Parathyroid adenoma (tissue), 2 donors: ENCODE measurements at regions not wholly inside any gene's neighbourhood (a gene's known extent, or its start where the extent isn't known, plus 50 kb on each side); places are given as distances from the start of the nearest gene placed in this dataset.
"Not testable (repeated sequence)": the region's sequence is repeated elsewhere in the genome, so short reads cannot be mapped to it uniquely, and the experiment has no call there.

Experiments
- H2AFZ ChIP-seq: fragments of 300-600 bp; sonication (generic); one replicate; pipeline ENCODE4 v1.7.0; 2017; ENCODE audit warnings: antibody characterized with exemption, mild to moderate bottlenecking
- H3K27ac ChIP-seq: fragments of 300-600 bp; sonication (generic); one replicate; pipeline ENCODE4 v1.7.0; 2017
- H3K27me3 ChIP-seq: fragments of 300-600 bp; sonication (generic); one replicate; pipeline ENCODE4 v1.7.0; 2017; ENCODE audit warnings: low read length; ENCODE audit not compliant: control insufficient read depth, insufficient read depth
- H3K36me3 ChIP-seq: fragments of 300-600 bp; sonication (generic); one replicate; pipeline ENCODE4 v1.7.0; 2017; ENCODE audit warnings: low read length; ENCODE audit not compliant: control insufficient read depth, insufficient read depth
- H3K4me1 ChIP-seq: fragments of 300-600 bp; sonication (generic); one replicate; pipeline ENCODE4 v1.7.0; 2017; ENCODE audit warnings: control low read depth
- H3K4me2 ChIP-seq: fragments of 300-600 bp; sonication (generic); one replicate; pipeline ENCODE4 v1.7.0; 2017; ENCODE audit warnings: low read length
- H3K4me3 ChIP-seq: fragments of 300-600 bp; sonication (generic); one replicate; pipeline ENCODE4 v1.7.0; 2017; ENCODE audit warnings: low read depth, low read length
- H3K79me2 ChIP-seq: fragments of 300-600 bp; sonication (generic); one replicate; pipeline ENCODE4 v1.7.0; 2017; ENCODE audit warnings: control low read depth
- H3K9ac ChIP-seq: fragments of 300-600 bp; sonication (generic); one replicate; pipeline ENCODE4 v1.7.0; 2017; ENCODE audit warnings: mild to moderate bottlenecking
- H3K9me3 ChIP-seq: fragments of 300-600 bp; sonication (generic); one replicate; pipeline ENCODE4 v1.7.0; 2017; ENCODE audit warnings: low read length; ENCODE audit not compliant: control insufficient read depth
- TF ChIP-seq, protein P1 (sequence below): fragments of 300-600 bp; sonication (generic); IDR thresholded peaks from one replicate; pipeline ENCODE4 v1.7.0; 2017; ENCODE audit warnings: antibody characterized with exemption, mild to moderate bottlenecking
- donor health status: primary hyperparathyroidism.

DNA sequence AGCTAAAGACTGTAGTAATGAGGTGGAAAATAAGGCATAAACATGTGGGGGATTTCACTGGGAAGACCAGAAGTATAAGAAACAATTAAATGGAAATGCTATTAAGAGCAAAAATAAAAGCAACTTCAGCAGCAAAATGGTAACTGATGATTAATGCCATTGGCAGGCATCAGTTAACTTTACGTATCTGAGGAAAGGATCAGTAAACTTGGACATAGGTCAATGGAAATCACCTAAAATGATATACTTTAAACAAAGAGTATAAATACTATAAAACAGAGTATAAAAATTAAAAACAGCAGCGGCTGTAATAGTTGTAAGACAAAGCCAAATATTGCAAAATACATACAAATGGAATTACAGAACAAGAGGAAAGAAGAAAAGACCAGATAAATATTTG is 992.1 kb downstream of the DNAH5 start:
- Histone ChIP-seq H3K27me3 (no peaks in the 10 kb centered on the region), H2AFZ (no peak overlapping the region), H3K9me3 (no peaks in the 10 kb centered on the region), H3K4me3 (no peak overlapping the region), H3K4me1 (no peaks in the 10 kb centered on the region), H3K36me3 (no peaks in the 10 kb centered on the region), H3K9ac (no peak overlapping the region), H3K79me2 (no peaks in the 10 kb centered on the region), H3K27ac (no peak overlapping the region), H3K4me2 (no peak overlapping the region)
- TF ChIP-seq, protein P1, sequence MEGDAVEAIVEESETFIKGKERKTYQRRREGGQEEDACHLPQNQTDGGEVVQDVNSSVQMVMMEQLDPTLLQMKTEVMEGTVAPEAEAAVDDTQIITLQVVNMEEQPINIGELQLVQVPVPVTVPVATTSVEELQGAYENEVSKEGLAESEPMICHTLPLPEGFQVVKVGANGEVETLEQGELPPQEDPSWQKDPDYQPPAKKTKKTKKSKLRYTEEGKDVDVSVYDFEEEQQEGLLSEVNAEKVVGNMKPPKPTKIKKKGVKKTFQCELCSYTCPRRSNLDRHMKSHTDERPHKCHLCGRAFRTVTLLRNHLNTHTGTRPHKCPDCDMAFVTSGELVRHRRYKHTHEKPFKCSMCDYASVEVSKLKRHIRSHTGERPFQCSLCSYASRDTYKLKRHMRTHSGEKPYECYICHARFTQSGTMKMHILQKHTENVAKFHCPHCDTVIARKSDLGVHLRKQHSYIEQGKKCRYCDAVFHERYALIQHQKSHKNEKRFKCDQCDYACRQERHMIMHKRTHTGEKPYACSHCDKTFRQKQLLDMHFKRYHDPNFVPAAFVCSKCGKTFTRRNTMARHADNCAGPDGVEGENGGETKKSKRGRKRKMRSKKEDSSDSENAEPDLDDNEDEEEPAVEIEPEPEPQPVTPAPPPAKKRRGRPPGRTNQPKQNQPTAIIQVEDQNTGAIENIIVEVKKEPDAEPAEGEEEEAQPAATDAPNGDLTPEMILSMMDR, result no peak

DNA sequence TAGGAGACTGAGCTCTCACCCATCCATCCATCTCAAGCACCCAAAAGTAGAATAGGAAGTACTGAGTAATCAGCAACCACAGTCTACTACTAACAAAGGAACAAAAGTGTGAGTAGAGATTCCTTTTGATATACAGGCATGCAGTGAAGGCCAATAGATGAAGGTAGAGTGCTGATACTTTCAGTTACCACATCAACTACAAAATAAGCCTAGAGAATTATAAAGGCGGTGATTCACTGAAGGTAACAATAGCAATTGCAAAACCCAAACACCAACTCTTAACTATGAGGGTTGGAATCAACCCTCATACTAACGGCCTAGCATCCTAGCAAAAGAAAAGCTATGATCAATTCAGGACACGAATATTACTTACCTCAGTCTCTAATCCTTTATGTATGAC is 992.6 kb downstream of the DNAH5 start:
- Histone ChIP-seq H3K9ac (no peak overlapping the region), H3K4me1 (no peaks in the 10 kb centered on the region), H3K27ac (no peak overlapping the region), H3K4me2 (no peak overlapping the region), H3K4me3 (no peak overlapping the region), H2AFZ (no peak overlapping the region), H3K79me2 (no peaks in the 10 kb centered on the region), H3K27me3 (no peaks in the 10 kb centered on the region), H3K36me3 (no peaks in the 10 kb centered on the region), H3K9me3 (no peaks in the 10 kb centered on the region)
- TF ChIP-seq, protein P1, result no peak

DNA sequence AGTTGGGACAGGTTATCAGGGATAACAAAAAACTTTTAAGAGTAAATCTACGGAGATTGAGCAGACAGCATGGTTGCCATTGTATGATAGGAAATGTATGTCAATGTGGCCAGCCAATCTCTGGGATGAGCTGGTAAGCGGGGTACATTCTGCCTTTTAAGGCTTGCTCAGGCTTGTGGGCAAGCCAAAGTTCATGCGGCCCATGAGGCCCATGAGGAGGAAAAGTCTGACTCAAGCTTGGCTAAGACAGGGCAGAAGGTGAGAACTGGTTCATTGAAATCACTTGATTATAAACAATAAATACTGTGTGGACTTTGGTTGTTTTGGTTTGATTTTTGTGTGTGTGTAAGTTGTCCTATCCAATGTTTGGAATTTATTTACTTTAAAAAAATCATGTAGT is 997.1 kb downstream of the DNAH5 start:
- Histone ChIP-seq H3K9me3 (no peaks in the 10 kb centered on the region), H3K27ac (no peak overlapping the region), H3K79me2 (no peaks in the 10 kb centered on the region), H3K27me3 (no peaks in the 10 kb centered on the region), H3K4me2 (no peak overlapping the region), H3K9ac (no peak overlapping the region), H2AFZ (no peak overlapping the region), H3K4me3 (no peak overlapping the region), H3K36me3 (no peaks in the 10 kb centered on the region), H3K4me1 (no peaks in the 10 kb centered on the region)
- TF ChIP-seq, protein P1, result no peak

DNA sequence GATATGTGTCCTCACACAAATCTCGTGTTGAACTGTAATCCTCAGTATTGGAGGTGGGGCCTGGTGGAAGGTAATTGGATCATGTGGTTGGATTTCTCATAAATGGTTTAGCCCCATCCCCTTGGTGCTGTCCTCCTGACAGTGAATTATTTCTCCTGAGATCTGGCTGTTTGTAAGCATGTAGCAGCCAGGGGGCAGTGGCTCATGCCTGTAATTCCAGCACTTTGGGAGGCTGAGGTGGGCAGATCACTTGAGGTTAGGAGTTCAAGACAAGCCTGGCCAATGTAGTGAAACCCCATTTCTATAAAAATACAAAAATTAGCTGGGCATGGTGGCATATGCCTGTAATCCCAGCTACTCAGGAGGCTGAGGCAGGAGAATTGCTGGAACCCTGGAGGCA is 999.0 kb downstream of the DNAH5 start:
- not testable (repeated sequence) for H3K9me3 ChIP-seq, H3K36me3 ChIP-seq, H3K4me1 ChIP-seq, H3K79me2 ChIP-seq, H3K27ac ChIP-seq, H3K4me2 ChIP-seq, H2AFZ ChIP-seq, H3K9ac ChIP-seq, H3K4me3 ChIP-seq, H3K27me3 ChIP-seq

DNA sequence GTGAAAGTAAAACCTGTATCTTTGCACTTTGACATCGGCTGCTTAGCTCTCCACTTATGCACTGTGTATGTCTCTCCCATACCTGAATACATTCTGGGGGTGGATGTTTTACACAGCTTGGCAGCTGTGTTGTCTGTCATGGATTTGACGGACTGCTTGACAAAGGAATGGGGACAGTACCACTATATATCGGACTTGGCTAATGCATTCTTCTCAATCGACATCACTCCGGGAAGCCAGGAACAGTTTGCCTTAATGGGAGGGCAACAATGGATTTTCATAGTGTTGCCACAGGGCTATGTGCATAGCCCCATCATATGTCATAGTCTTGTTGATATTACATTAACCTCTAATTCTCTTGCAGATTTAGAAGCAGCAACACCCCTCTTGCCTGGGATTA is 1008.3 kb downstream of the DNAH5 start:
- Histone ChIP-seq H3K36me3 (no peaks in the 10 kb centered on the region), H2AFZ (no peak overlapping the region), H3K4me3 (no peak overlapping the region), H3K9me3 (no peaks in the 10 kb centered on the region), H3K4me1 (no peaks in the 10 kb centered on the region), H3K27ac (no peak overlapping the region), H3K79me2 (no peaks in the 10 kb centered on the region), H3K27me3 (no peaks in the 10 kb centered on the region), H3K9ac (no peak overlapping the region), H3K4me2 (no peak overlapping the region)
- TF ChIP-seq, protein P1, result no peak
